ENCODE measurements at regions not wholly inside any gene's neighbourhood (a gene's known extent, or its start where the extent isn't known, plus 50 kb on each side); places are given as distances from the start of the nearest gene placed in this dataset.

GRCh38 chr3:178097576-178097975 lies 438.7 kb upstream of the KCNMB2 start:
- Histone ChIP-seq H3K9me3 (replicated peaks; ENCODE audit: control insufficient read depth, insufficient read depth, low read length) (no peaks in the 10 kb centered on the region), H3K27ac (ENCODE audit: insufficient read depth, low read depth, low read length) (no peak overlapping the region), H3K9me1 (replicated peaks; ENCODE audit: control insufficient read depth, extremely low read depth, insufficient read depth, low read length) (no peaks in the 10 kb centered on the region), H3K36me3 (ENCODE audit: control insufficient read depth in 2 of 2, extremely low read depth in 1 of 2, insufficient read depth in 2 of 2, low read length in 2 of 2) (no peaks in the 10 kb centered on the region), H3K4me2 (ENCODE audit: insufficient read depth, low read length) (no peak overlapping the region), H2AFZ (ENCODE audit: low read depth, low read length) (no peak overlapping the region), H3K4me3 (replicated peaks in 1 of 3; ENCODE audit: insufficient read depth in 1 of 3, low read depth in 1 of 3, low read length in 3 of 3) (no peak overlapping the region), H3K27me3 (ENCODE audit: control insufficient read depth in 2 of 2, insufficient read depth in 2 of 2, low read length in 2 of 2) (no peaks in the 10 kb centered on the region), H3K4me1 (ENCODE audit: control insufficient read depth, extremely low read depth, insufficient read depth, low read length) (no peaks in the 10 kb centered on the region), H3K79me2 (ENCODE audit: control insufficient read depth, insufficient read depth, low read length) (no peaks in the 10 kb centered on the region), H4K20me1 (replicated peaks; ENCODE audit: control insufficient read depth, extremely low read depth, insufficient read depth, low read length) (no peaks in the 10 kb centered on the region), H3K9ac (replicated peaks; ENCODE audit: extremely low read depth, insufficient read depth, low read length) (no peak overlapping the region)
- TF ChIP-seq POLR2A (IDR thresholded peaks at IDR 0.05; ENCODE audit: low read depth, low read length) = no peak
- TF ChIP-seq, protein P1, sequence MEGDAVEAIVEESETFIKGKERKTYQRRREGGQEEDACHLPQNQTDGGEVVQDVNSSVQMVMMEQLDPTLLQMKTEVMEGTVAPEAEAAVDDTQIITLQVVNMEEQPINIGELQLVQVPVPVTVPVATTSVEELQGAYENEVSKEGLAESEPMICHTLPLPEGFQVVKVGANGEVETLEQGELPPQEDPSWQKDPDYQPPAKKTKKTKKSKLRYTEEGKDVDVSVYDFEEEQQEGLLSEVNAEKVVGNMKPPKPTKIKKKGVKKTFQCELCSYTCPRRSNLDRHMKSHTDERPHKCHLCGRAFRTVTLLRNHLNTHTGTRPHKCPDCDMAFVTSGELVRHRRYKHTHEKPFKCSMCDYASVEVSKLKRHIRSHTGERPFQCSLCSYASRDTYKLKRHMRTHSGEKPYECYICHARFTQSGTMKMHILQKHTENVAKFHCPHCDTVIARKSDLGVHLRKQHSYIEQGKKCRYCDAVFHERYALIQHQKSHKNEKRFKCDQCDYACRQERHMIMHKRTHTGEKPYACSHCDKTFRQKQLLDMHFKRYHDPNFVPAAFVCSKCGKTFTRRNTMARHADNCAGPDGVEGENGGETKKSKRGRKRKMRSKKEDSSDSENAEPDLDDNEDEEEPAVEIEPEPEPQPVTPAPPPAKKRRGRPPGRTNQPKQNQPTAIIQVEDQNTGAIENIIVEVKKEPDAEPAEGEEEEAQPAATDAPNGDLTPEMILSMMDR (IDR thresholded peaks at IDR 0.05; ENCODE audit: extremely low read depth in 1 of 2, insufficient read depth in 1 of 2, low read depth in 1 of 2, low read length in 2 of 2) = no peak
- TF ChIP-seq, protein P2, sequence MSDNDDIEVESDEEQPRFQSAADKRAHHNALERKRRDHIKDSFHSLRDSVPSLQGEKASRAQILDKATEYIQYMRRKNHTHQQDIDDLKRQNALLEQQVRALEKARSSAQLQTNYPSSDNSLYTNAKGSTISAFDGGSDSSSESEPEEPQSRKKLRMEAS (IDR thresholded peaks at IDR 0.05; ENCODE audit: insufficient read depth, insufficient read length) = no peak
- TF ChIP-seq GATA2 (IDR thresholded peaks at IDR 0.05; ENCODE audit: insufficient read depth, insufficient read length, low read depth, low read length) = no peak
- TF ChIP-seq EZH2 (IDR thresholded peaks at IDR 0.05; ENCODE audit: borderline replicate concordance, low read depth, low read length, severe bottlenecking) = no peak
- TF ChIP-seq JUN (IDR thresholded peaks at IDR 0.05; ENCODE audit: borderline replicate concordance, insufficient read depth, insufficient read length, low read depth) = no peak
- TF ChIP-seq POLR2AphosphoS5 (IDR thresholded peaks at IDR 0.05; ENCODE audit: insufficient read depth, low read depth, low read length) = no peak
- TF ChIP-seq MYC (IDR thresholded peaks at IDR 0.05; ENCODE audit: low read depth, low read length) = no peak
- no peak for TF ChIP-seq FOS (IDR thresholded peaks at IDR 0.05; ENCODE audit: borderline replicate concordance, insufficient read depth, low read length)
- ChIA-PET CTCF (interaction anchor here (1.2 kb wide), 1 partner anchor 16 kb away, joined by 3 read pairs; no protein-coding TSS in a partner anchor), POLR2A (interaction anchor here (0.6 kb wide), 1 partner anchor 1290 kb away, joined by 3 read pairs; no protein-coding TSS in a partner anchor)
- intact Hi-C loops (cut with micrococcal nuclease) = no loop called here
- no TSS peak for BruUV-seq (replicated peaks)
- DNase-seq (ENCODE audit: low read depth, low spot score) (no peak), FAIRE-seq (no peak)
- dilution Hi-C loops (cut with MboI; ENCODE audit: extremely low pct_ligation_motif_present, low sequenced_read_pairs) = no loop called here
